ENCODE measurements at regions not wholly inside any gene's neighbourhood (a gene's known extent, or its start where the extent isn't known, plus 50 kb on each side); places are given as distances from the start of the nearest gene placed in this dataset.

DNA sequence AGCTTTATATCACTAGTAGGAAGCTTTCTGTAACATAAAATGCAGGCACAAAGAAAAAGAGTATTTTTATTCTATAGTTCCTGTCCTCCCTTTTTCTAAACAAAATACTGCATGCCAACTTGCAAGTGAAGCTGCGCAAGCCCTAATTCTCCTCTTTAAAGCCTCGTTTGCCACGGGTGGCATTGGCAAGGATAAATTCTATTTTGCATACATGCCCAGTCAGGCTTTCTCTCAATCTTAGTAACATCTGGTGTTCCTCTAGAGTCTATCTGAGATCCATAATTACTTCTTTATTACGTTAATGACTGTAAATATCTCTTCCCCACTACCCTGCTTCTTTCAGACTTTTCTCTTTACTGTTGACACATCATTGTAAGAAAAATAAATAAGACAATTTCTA is 97.1 kb upstream of the DAAM1 start:
- no peaks in the 10 kb centered on the region for H3K79me2 ChIP-seq (ENCODE audit: insufficient read depth, low read length)
- H3K4me2 ChIP-seq (ENCODE audit: low read length), result no peak overlapping the region
- no peaks in the 10 kb centered on the region for H3K27me3 ChIP-seq (ENCODE audit: insufficient read depth, low read length)
- H3K36me3 ChIP-seq (ENCODE audit: insufficient read depth, low read length), result no peaks in the 10 kb centered on the region
- no peaks in the 10 kb centered on the region for H4K20me1 ChIP-seq (ENCODE audit: insufficient read depth, low read length)
- H3K9me3 ChIP-seq (ENCODE audit: low read length), result no peaks in the 10 kb centered on the region
- H2AFZ ChIP-seq (ENCODE audit: low read length), result no peak overlapping the region
- TF ChIP-seq, protein P1, sequence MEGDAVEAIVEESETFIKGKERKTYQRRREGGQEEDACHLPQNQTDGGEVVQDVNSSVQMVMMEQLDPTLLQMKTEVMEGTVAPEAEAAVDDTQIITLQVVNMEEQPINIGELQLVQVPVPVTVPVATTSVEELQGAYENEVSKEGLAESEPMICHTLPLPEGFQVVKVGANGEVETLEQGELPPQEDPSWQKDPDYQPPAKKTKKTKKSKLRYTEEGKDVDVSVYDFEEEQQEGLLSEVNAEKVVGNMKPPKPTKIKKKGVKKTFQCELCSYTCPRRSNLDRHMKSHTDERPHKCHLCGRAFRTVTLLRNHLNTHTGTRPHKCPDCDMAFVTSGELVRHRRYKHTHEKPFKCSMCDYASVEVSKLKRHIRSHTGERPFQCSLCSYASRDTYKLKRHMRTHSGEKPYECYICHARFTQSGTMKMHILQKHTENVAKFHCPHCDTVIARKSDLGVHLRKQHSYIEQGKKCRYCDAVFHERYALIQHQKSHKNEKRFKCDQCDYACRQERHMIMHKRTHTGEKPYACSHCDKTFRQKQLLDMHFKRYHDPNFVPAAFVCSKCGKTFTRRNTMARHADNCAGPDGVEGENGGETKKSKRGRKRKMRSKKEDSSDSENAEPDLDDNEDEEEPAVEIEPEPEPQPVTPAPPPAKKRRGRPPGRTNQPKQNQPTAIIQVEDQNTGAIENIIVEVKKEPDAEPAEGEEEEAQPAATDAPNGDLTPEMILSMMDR (IDR thresholded peaks at IDR 0.05; ENCODE audit: low read length), result no peak
- no peak for TF ChIP-seq EZH2 (IDR thresholded peaks at IDR 0.05; ENCODE audit: borderline replicate concordance, low read length)
- H3K9ac ChIP-seq (ENCODE audit: low read length), result no peak overlapping the region
- H3K27ac ChIP-seq (ENCODE audit: low read depth, low read length, poor library complexity, severe bottlenecking), result no peak overlapping the region
- no peak overlapping the region for H3K4me3 ChIP-seq (ENCODE audit: low read depth, low read length, poor library complexity, severe bottlenecking)
- H3K9me2 ChIP-seq (ENCODE audit: low read depth, low read length), result no peaks in the 10 kb centered on the region
- no peaks in the 10 kb centered on the region for H3K4me1 ChIP-seq (ENCODE audit: insufficient read depth, low read length, severe bottlenecking)
- H3F3A ChIP-seq (ENCODE audit: insufficient read depth, low read length), result no peaks in the 10 kb centered on the region

DNA sequence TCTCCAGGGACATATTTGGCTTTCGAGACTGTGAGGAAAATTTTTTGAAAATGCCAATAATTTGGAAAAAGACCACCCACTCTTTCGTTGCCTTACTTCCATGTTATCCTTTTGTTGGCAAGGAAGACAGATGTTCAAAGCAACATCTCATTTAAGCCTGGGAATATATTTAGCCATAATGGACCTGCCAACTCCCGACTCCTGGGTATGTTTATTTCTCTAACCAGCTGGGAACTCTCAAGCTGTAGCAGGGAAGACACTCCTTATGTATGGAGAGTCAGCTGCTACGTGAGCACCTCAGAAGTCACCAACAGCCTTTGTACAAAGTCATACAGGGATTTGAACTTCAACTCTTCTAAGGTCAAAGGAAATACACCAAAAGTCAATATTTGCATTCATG is 96.5 kb upstream of the DAAM1 start:
- H3K36me3 ChIP-seq (ENCODE audit: insufficient read depth, low read length), result no peaks in the 10 kb centered on the region
- H3K4me3 ChIP-seq (ENCODE audit: low read depth, low read length, poor library complexity, severe bottlenecking), result no peak overlapping the region
- H3K79me2 ChIP-seq (ENCODE audit: insufficient read depth, low read length), result no peaks in the 10 kb centered on the region
- no peak overlapping the region for H2AFZ ChIP-seq (ENCODE audit: low read length)
- no peaks in the 10 kb centered on the region for H3K4me1 ChIP-seq (ENCODE audit: insufficient read depth, low read length, severe bottlenecking)
- H3K27ac ChIP-seq (ENCODE audit: low read depth, low read length, poor library complexity, severe bottlenecking), result no peak overlapping the region
- no peaks in the 10 kb centered on the region for H3K9me2 ChIP-seq (ENCODE audit: low read depth, low read length)
- TF ChIP-seq, protein P1 (IDR thresholded peaks at IDR 0.05; ENCODE audit: low read length), result no peak
- TF ChIP-seq EZH2 (IDR thresholded peaks at IDR 0.05; ENCODE audit: borderline replicate concordance, low read length), result no peak
- H3K4me2 ChIP-seq (ENCODE audit: low read length), result no peak overlapping the region
- no peaks in the 10 kb centered on the region for H3K9me3 ChIP-seq (ENCODE audit: low read length)
- H3K9ac ChIP-seq (ENCODE audit: low read length), result no peak overlapping the region
- H4K20me1 ChIP-seq (ENCODE audit: insufficient read depth, low read length), result no peaks in the 10 kb centered on the region
- no peaks in the 10 kb centered on the region for H3K27me3 ChIP-seq (ENCODE audit: insufficient read depth, low read length)
- no peaks in the 10 kb centered on the region for H3F3A ChIP-seq (ENCODE audit: insufficient read depth, low read length)

DNA sequence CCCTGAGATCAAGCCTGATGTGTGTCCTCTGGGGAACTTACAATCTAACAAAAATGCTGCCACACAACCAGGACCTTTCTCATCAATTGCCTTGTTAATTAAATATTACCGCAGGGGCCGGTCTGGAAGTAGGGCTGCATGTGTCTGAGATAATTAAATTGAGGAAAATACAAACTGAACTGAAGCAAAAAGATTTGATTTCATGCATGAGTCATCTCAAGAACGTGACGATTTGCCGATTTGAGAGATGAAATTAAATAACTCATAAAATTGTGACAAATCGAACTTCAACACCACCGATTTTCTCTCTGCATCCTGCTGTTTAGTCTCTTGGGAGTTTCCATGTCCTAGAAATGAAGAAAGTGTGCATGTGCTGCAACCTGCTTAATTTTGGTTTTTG is 94.6 kb upstream of the DAAM1 start:
- Histone ChIP-seq H3K4me1 (ENCODE audit: insufficient read depth, low read length, severe bottlenecking) (no peaks in the 10 kb centered on the region), H3K9me2 (ENCODE audit: low read depth, low read length) (no peaks in the 10 kb centered on the region), H3K27ac (ENCODE audit: low read depth, low read length, poor library complexity, severe bottlenecking) (no peak overlapping the region), H3K4me2 (ENCODE audit: low read length) (no peak overlapping the region), H3K9me3 (ENCODE audit: low read length) (no peaks in the 10 kb centered on the region), H4K20me1 (ENCODE audit: insufficient read depth, low read length) (no peaks in the 10 kb centered on the region), H3K9ac (ENCODE audit: low read length) (no peak overlapping the region), H3F3A (ENCODE audit: insufficient read depth, low read length) (no peaks in the 10 kb centered on the region), H3K4me3 (ENCODE audit: low read depth, low read length, poor library complexity, severe bottlenecking) (no peak overlapping the region), H3K27me3 (ENCODE audit: insufficient read depth, low read length) (no peaks in the 10 kb centered on the region), H2AFZ (ENCODE audit: low read length) (no peak overlapping the region), H3K36me3 (ENCODE audit: insufficient read depth, low read length) (no peaks in the 10 kb centered on the region), H3K79me2 (ENCODE audit: insufficient read depth, low read length) (no peaks in the 10 kb centered on the region)
- no peak for TF ChIP-seq EZH2 (IDR thresholded peaks at IDR 0.05; ENCODE audit: borderline replicate concordance, low read length)
- TF ChIP-seq, protein P1 (IDR thresholded peaks at IDR 0.05; ENCODE audit: low read length), result no peak

Data from OCI-LY1 (cell line).